ENCODE measurements at regions not wholly inside any gene's neighbourhood (a gene's known extent, or its start where the extent isn't known, plus 50 kb on each side); places are given as distances from the start of the nearest gene placed in this dataset.

GRCh38 chr20:52251136-52251700, 59.6 kb upstream of the ZFP64 start:
- TF ChIP-seq CTCF (IDR thresholded peaks at IDR 0.05): no peak
- TF ChIP-seq FOXP4 (CRISPR knock-in tag; IDR thresholded peaks at IDR 0.05): no peak
- no peak for TF ChIP-seq USF2 (CRISPR knock-in tag; IDR thresholded peaks at IDR 0.05)
- TF ChIP-seq FOXJ3 (CRISPR knock-in tag; IDR thresholded peaks at IDR 0.05; ENCODE audit: borderline replicate concordance): no peak
- TF ChIP-seq E2F1 (CRISPR knock-in tag; IDR thresholded peaks at IDR 0.05): no peak
- TF ChIP-seq ESRRA (CRISPR knock-in tag; IDR thresholded peaks at IDR 0.05; ENCODE audit: borderline replicate concordance): no peak
- TF ChIP-seq JUN (CRISPR knock-in tag; IDR thresholded peaks at IDR 0.05): no peak
- no peak for TF ChIP-seq MAX (CRISPR knock-in tag; IDR thresholded peaks at IDR 0.05)
- no peak for TF ChIP-seq ZNF138 (CRISPR knock-in tag; conservative IDR thresholded peaks at IDR 0.05)
- TF ChIP-seq ETV6 (CRISPR knock-in tag; IDR thresholded peaks at IDR 0.05): no peak
- TF ChIP-seq FOXK1 (CRISPR knock-in tag; IDR thresholded peaks at IDR 0.05): no peak
- no peak for TF ChIP-seq SP1 (CRISPR knock-in tag; conservative IDR thresholded peaks at IDR 0.05)
- no peak for TF ChIP-seq NR3C1 (CRISPR knock-in tag; conservative IDR thresholded peaks at IDR 0.05; ENCODE audit: low read depth)

Data from WTC11 (cell line).